Dedifferentiated amniotic fluid mesenchymal stem cell (primary cell): ENCODE measurements at regions not wholly inside any gene's neighbourhood (a gene's known extent, or its start where the extent isn't known, plus 50 kb on each side); places are given as distances from the start of the nearest gene placed in this dataset.
A peak's percentile ranks its signal among the peaks of the same experiment; 100 is the strongest.
"Not testable (repeated sequence)": the region's sequence is repeated elsewhere in the genome, so short reads cannot be mapped to it uniquely, and the experiment has no call there.

Experiments
- DNase-seq: peaks from one replicate; pipeline ENCODE4 v3.0.0-alpha.2; 2016; ENCODE audit errors: extremely low spot score

GRCh38 chr1:73854527-73854926 lies 343.4 kb downstream of the LRRIQ3 start:
- DNase-seq = no peak

- DNase-seq = no peak
Observed at GRCh38 chr1:73842436-73842835, 355.5 kb downstream of the LRRIQ3 start.

- DNase-seq = no peak
Observed at GRCh38 chr1:73839922-73840321, 358.1 kb downstream of the LRRIQ3 start.

- no peak for DNase-seq
Observed at GRCh38 chr1:73832276-73833181, 365.4 kb downstream of the LRRIQ3 start.

- not testable (repeated sequence) for DNase-seq
Observed at GRCh38 chr1:73827283-73827682, 370.7 kb downstream of the LRRIQ3 start.

GRCh38 chr1:73824065-73824464 lies 373.9 kb downstream of the LRRIQ3 start:
- DNase-seq = no peak

GRCh38 chr1:73821520-73821919 lies 376.5 kb downstream of the LRRIQ3 start:
- DNase-seq = no peak

- DNase-seq = no peak
Observed at GRCh38 chr1:73820843-73821242, 377.1 kb downstream of the LRRIQ3 start.

- DNase-seq = no peak
Observed at GRCh38 chr1:73813716-73814115, 384.3 kb downstream of the LRRIQ3 start.

GRCh38 chr1:73813236-73813635 lies 384.7 kb downstream of the LRRIQ3 start:
- no peak for DNase-seq

- DNase-seq = no peak
Observed at GRCh38 chr1:73811798-73812197, 386.2 kb downstream of the LRRIQ3 start.

- no peak for DNase-seq
Observed at GRCh38 chr1:73804935-73805334, 393.0 kb downstream of the LRRIQ3 start.

GRCh38 chr1:73803380-73803779 lies 394.6 kb downstream of the LRRIQ3 start:
- no peak for DNase-seq

GRCh38 chr1:73801912-73802429 lies 396.0 kb downstream of the LRRIQ3 start:
- DNase-seq = no peak

GRCh38 chr1:73800376-73800775 lies 397.6 kb downstream of the LRRIQ3 start:
- DNase-seq = peak; percentile 39

- DNase-seq = no peak
Observed at GRCh38 chr1:73789965-73790364, 408.0 kb downstream of the LRRIQ3 start.

- DNase-seq = no peak
Observed at GRCh38 chr1:73784026-73784425, 413.9 kb downstream of the LRRIQ3 start.

GRCh38 chr1:73783352-73783751 lies 414.6 kb downstream of the LRRIQ3 start:
- no peak for DNase-seq

GRCh38 chr1:73782901-73783300 lies 415.1 kb downstream of the LRRIQ3 start:
- DNase-seq = no peak

GRCh38 chr1:73781251-73781650 lies 416.7 kb downstream of the LRRIQ3 start:
- DNase-seq = no peak

GRCh38 chr1:73778471-73778870 lies 419.5 kb downstream of the LRRIQ3 start:
- no peak for DNase-seq

- DNase-seq = no peak
Observed at GRCh38 chr1:73775896-73776295, 422.1 kb downstream of the LRRIQ3 start.

- no peak for DNase-seq
Observed at GRCh38 chr1:73772941-73773340, 425.0 kb downstream of the LRRIQ3 start.
